ENCODE measurements at regions not wholly inside any gene's neighbourhood (a gene's known extent, or its start where the extent isn't known, plus 50 kb on each side); places are given as distances from the start of the nearest gene placed in this dataset.

- Histone ChIP-seq H3K27ac (no peak overlapping the region), H3K36me3 (no peaks in the 10 kb centered on the region), H3K27me3 (no peaks in the 10 kb centered on the region), H3K4me1 (no peaks in the 10 kb centered on the region), H3K4me3 (no peak overlapping the region), H3K9me3 (peaks cover 0 to 4% (median 0%) of the 10 kb centered on the region in 4 donors)
- DNase-seq: no peak
- TF ChIP-seq CTCF (IDR thresholded peaks at IDR 0.05): no peak
- no peak for TF ChIP-seq POLR2A (IDR thresholded peaks at IDR 0.05)
Measured at GRCh38 chr12:113660936-113661335, 189.3 kb upstream of the LHX5 start.

- no peak for DNase-seq
- Histone ChIP-seq H3K27ac (no peak overlapping the region), H3K9me3 (peaks cover 0 to 8% (median 0%) of the 10 kb centered on the region in 4 donors), H3K4me3 (no peak overlapping the region), H3K27me3 (no peaks in the 10 kb centered on the region), H3K4me1 (no peaks in the 10 kb centered on the region), H3K36me3 (no peaks in the 10 kb centered on the region)
- TF ChIP-seq POLR2A (IDR thresholded peaks at IDR 0.05): no peak
- TF ChIP-seq CTCF (IDR thresholded peaks at IDR 0.05): no peak
Measured at GRCh38 chr12:113659416-113659815, 187.7 kb upstream of the LHX5 start.

GRCh38 chr12:113659015-113659414 lies 187.3 kb upstream of the LHX5 start:
- Histone ChIP-seq H3K36me3 (no peaks in the 10 kb centered on the region), H3K9me3 (peaks cover 0 to 8% (median 0%) of the 10 kb centered on the region in 4 donors), H3K27ac (no peak overlapping the region), H3K27me3 (no peaks in the 10 kb centered on the region), H3K4me3 (no peak overlapping the region), H3K4me1 (no peaks in the 10 kb centered on the region)
- DNase-seq: no peak
- TF ChIP-seq POLR2A (IDR thresholded peaks at IDR 0.05): no peak

- no peaks in the 10 kb centered on the region for H3K4me1 ChIP-seq
- TF ChIP-seq CTCF (IDR thresholded peaks at IDR 0.05): no peak
- TF ChIP-seq POLR2A (IDR thresholded peaks at IDR 0.05): no peak
- no peak for DNase-seq
- no peak overlapping the region for H3K4me3 ChIP-seq
- no peaks in the 10 kb centered on the region for H3K36me3 ChIP-seq
- H3K27ac ChIP-seq: no peak overlapping the region
- peaks cover 0 to 8% (median 0%) of the 10 kb centered on the region in 4 donors for H3K9me3 ChIP-seq
- no peaks in the 10 kb centered on the region for H3K27me3 ChIP-seq
Measured at GRCh38 chr12:113658006-113658655, 186.5 kb upstream of the LHX5 start.

GRCh38 chr12:113655919-113656318 lies 184.2 kb upstream of the LHX5 start:
- Histone ChIP-seq H3K4me3 (no peak overlapping the region), H3K27ac (no peak overlapping the region), H3K27me3 (no peaks in the 10 kb centered on the region), H3K4me1 (no peaks in the 10 kb centered on the region), H3K36me3 (no peaks in the 10 kb centered on the region), H3K9me3 (peaks cover 0 to 8% (median 0%) of the 10 kb centered on the region in 4 donors)
- TF ChIP-seq CTCF (IDR thresholded peaks at IDR 0.05): no peak
- no peak for TF ChIP-seq POLR2A (IDR thresholded peaks at IDR 0.05)
- no peak for DNase-seq

- Histone ChIP-seq H3K27me3 (no peaks in the 10 kb centered on the region), H3K4me3 (no peak overlapping the region), H3K9me3 (peaks cover 0 to 8% (median 0%) of the 10 kb centered on the region in 4 donors), H3K27ac (no peak overlapping the region), H3K4me1 (no peaks in the 10 kb centered on the region), H3K36me3 (no peaks in the 10 kb centered on the region)
- DNase-seq: no peak
- no peak for TF ChIP-seq CTCF (IDR thresholded peaks at IDR 0.05)
Measured at GRCh38 chr12:113655479-113655878, 183.8 kb upstream of the LHX5 start.
